PFSK-1 (cell line): ENCODE measurements at regions not wholly inside any gene's neighbourhood (a gene's known extent, or its start where the extent isn't known, plus 50 kb on each side); places are given as distances from the start of the nearest gene placed in this dataset.

ENCODE experiments used
- FOXP2 ChIP-seq: optimal IDR thresholded peaks from 2 replicates; pipeline ENCODE3; 2011; ENCODE audit warnings: borderline replicate concordance, control low read depth, inconsistent platforms; ENCODE audit not compliant: insufficient read depth; ENCODE audit errors: extremely low read length, extremely low read depth
- TF ChIP-seq, protein P1 (sequence below), 2 experiments: IDR thresholded peaks; 2 replicates each; pipeline versions ENCODE4 v1.6.1 to v1.8.0; 2011 to 2012; ENCODE audit warnings: low read depth in 2 of 2, low read length in 2 of 2, control low read depth in 1 of 2, inconsistent platforms in 1 of 2, mild to moderate bottlenecking in 1 of 2, moderate library complexity in 1 of 2; ENCODE audit not compliant: insufficient read depth in 1 of 2

GRCh38 chr11:26144911-26145310, 187.0 kb upstream of the ANO3 start:
- TF ChIP-seq, protein P1, sequence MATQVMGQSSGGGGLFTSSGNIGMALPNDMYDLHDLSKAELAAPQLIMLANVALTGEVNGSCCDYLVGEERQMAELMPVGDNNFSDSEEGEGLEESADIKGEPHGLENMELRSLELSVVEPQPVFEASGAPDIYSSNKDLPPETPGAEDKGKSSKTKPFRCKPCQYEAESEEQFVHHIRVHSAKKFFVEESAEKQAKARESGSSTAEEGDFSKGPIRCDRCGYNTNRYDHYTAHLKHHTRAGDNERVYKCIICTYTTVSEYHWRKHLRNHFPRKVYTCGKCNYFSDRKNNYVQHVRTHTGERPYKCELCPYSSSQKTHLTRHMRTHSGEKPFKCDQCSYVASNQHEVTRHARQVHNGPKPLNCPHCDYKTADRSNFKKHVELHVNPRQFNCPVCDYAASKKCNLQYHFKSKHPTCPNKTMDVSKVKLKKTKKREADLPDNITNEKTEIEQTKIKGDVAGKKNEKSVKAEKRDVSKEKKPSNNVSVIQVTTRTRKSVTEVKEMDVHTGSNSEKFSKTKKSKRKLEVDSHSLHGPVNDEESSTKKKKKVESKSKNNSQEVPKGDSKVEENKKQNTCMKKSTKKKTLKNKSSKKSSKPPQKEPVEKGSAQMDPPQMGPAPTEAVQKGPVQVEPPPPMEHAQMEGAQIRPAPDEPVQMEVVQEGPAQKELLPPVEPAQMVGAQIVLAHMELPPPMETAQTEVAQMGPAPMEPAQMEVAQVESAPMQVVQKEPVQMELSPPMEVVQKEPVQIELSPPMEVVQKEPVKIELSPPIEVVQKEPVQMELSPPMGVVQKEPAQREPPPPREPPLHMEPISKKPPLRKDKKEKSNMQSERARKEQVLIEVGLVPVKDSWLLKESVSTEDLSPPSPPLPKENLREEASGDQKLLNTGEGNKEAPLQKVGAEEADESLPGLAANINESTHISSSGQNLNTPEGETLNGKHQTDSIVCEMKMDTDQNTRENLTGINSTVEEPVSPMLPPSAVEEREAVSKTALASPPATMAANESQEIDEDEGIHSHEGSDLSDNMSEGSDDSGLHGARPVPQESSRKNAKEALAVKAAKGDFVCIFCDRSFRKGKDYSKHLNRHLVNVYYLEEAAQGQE (IDR thresholded peaks at IDR 0.05; ENCODE audit: insufficient read depth in 1 of 2, low read depth in 2 of 2, low read length in 2 of 2), result no peak
- TF ChIP-seq FOXP2, result no peak
